H1 (cell line): ENCODE measurements at regions not wholly inside any gene's neighbourhood (a gene's known extent, or its start where the extent isn't known, plus 50 kb on each side); places are given as distances from the start of the nearest gene placed in this dataset.

Experiments used
- CTCF ChIA-PET: fragments of 300-600 bp; sonication (Branson Sonifier 250); formaldehyde crosslinking; loops from one replicate; lab custom pipeline; 2021; ENCODE audit not compliant: partially characterized antibody; lab: Charles Lee
- POLR2A ChIA-PET: fragments of 300-600 bp; sonication (Branson Sonifier 250); formaldehyde crosslinking; loops from one replicate; lab custom pipeline; 2021; ENCODE audit warnings: inconsistent platforms; ENCODE audit not compliant: partially characterized antibody; lab: Charles Lee
- DNase-seq, 2 experiments: peaks; one replicate each; pipeline versions ENCODE4 v3.0.0 to v3.0.0-alpha.2; 2010 to 2022; ENCODE audit warnings: low spot score in 2 of 2, low read depth in 1 of 2, mixed read lengths in 1 of 2
- FAIRE-seq: peaks from 2 replicates; lab custom pipeline; 2011; peaks lifted over from hg19 to GRCh38; lab: Jason Lieb, UNC
- H2AFZ ChIP-seq: 2 replicates; pipeline ENCODE4 v1.8.1; 2012; ENCODE audit warnings: low read length, inconsistent platforms
- H2AK5ac ChIP-seq: 2 replicates; pipeline ENCODE4 v1.6.1; 2013; ENCODE audit warnings: low read depth, low read length
- H2BK120ac ChIP-seq: replicated peaks from 2 replicates; pipeline ENCODE3; 2013; ENCODE audit warnings: low read depth, low read length, inconsistent platforms
- H2BK12ac ChIP-seq: 2 replicates; pipeline ENCODE4 v1.6.1; 2013; ENCODE audit warnings: low read depth, low read length
- H2BK15ac ChIP-seq: 2 replicates; pipeline ENCODE4 v1.6.1; 2013; ENCODE audit warnings: low read length
- H2BK20ac ChIP-seq: 2 replicates; pipeline ENCODE4 v1.6.1; 2013; ENCODE audit warnings: low read length
- H2BK5ac ChIP-seq: 2 replicates; pipeline ENCODE4 v1.6.1; 2013; ENCODE audit warnings: low read depth, low read length
- H3K14ac ChIP-seq: 2 replicates; pipeline ENCODE4 v1.6.1; 2013; ENCODE audit warnings: inconsistent platforms; ENCODE audit not compliant: insufficient read length
- H3K18ac ChIP-seq: 2 replicates; pipeline ENCODE4 v1.6.1; 2013; ENCODE audit warnings: low read length; ENCODE audit errors: extremely low read depth
- H3K23ac ChIP-seq: 2 replicates; pipeline ENCODE4 v1.6.1; 2013; ENCODE audit warnings: inconsistent platforms; ENCODE audit not compliant: insufficient read length
- H3K23me2 ChIP-seq: 2 replicates; pipeline ENCODE4 v1.6.1; 2013; ENCODE audit warnings: low read depth, low read length
- H3K27ac ChIP-seq: 2 replicates; pipeline ENCODE4 v1.6.1; 2011; ENCODE audit warnings: low read depth, low read length, inconsistent platforms
- H3K27me3 ChIP-seq, 4 experiments: replicated peaks in 1 of 4; 1 replicate in 1 of 4; 2 replicates in 3 of 4; pipeline versions ENCODE4 v1.6.1 to v1.8.1; 2011 to 2013; ENCODE audit warnings: low read length in 3 of 4, mild to moderate bottlenecking in 3 of 4, inconsistent platforms in 2 of 4, mixed read lengths in 2 of 4, moderate library complexity in 1 of 4; ENCODE audit not compliant: control insufficient read depth in 3 of 4, insufficient read depth in 3 of 4; ENCODE audit errors: extremely low read depth in 1 of 4
- H3K36me3 ChIP-seq, 4 experiments: 2 replicates each; pipeline versions ENCODE4 v1.6.1 to v1.8.1; 2011 to 2013; ENCODE audit warnings: mild to moderate bottlenecking in 4 of 4, low read length in 3 of 4, moderate library complexity in 2 of 4, control low read depth in 1 of 4, inconsistent platforms in 1 of 4; ENCODE audit not compliant: insufficient read depth in 4 of 4, control insufficient read depth in 2 of 4
- H3K4ac ChIP-seq: replicated peaks from 2 replicates; pipeline ENCODE3; 2013; ENCODE audit warnings: low read length, low read depth, mixed read lengths, inconsistent platforms; ENCODE audit not compliant: insufficient read length
- H3K4me1 ChIP-seq, 4 experiments: replicated peaks in 1 of 4; 1 replicate in 1 of 4; 2 replicates in 3 of 4; pipeline versions ENCODE4 v1.6.1 to v1.8.1; 2011 to 2013; ENCODE audit warnings: low read length in 3 of 4, inconsistent platforms in 2 of 4, mixed read lengths in 1 of 4; ENCODE audit not compliant: insufficient read depth in 4 of 4, control insufficient read depth in 3 of 4
- H3K4me2 ChIP-seq, 2 experiments: 2 replicates each; pipeline versions ENCODE4 v1.6.1 to v1.8.1; 2011 to 2013; ENCODE audit warnings: low read depth in 2 of 2, low read length in 2 of 2, control low read depth in 1 of 2, inconsistent platforms in 1 of 2, mild to moderate bottlenecking in 1 of 2; ENCODE audit not compliant: insufficient read depth in 1 of 2
- H3K4me3 ChIP-seq, 4 experiments: fragments of 200-600, 300-600 bp in 1 of 4; sonication (generic), shearing (Covaris generic), sonication (Bioruptor Twin) in 1 of 4; 2 replicates each; pipeline versions ENCODE4 v1.5.1 to v1.8.1; 2011 to 2016; ENCODE audit warnings: low read length in 4 of 4, low read depth in 3 of 4, control low read depth in 2 of 4, inconsistent platforms in 2 of 4, mild to moderate bottlenecking in 2 of 4, mixed read lengths in 1 of 4, moderate library complexity in 1 of 4; ENCODE audit not compliant: insufficient read depth in 2 of 4; ENCODE audit errors: extremely low read depth in 1 of 4
- H3K56ac ChIP-seq: replicated peaks from 2 replicates; pipeline ENCODE3; 2013; ENCODE audit warnings: low read depth, mild to moderate bottlenecking, mixed read lengths, low read length, inconsistent platforms; ENCODE audit not compliant: insufficient read length
- H3K79me1 ChIP-seq: 2 replicates; pipeline ENCODE4 v1.6.1; 2013; ENCODE audit warnings: low read depth, low read length, control low read depth
- H3K79me2 ChIP-seq, 2 experiments: 2 replicates each; pipeline versions ENCODE4 v1.6.1 to v1.8.1; 2012 to 2013; ENCODE audit warnings: low read length in 2 of 2, mild to moderate bottlenecking in 2 of 2, inconsistent platforms in 1 of 2; ENCODE audit not compliant: insufficient read depth in 2 of 2, control insufficient read depth in 1 of 2
- H3K9ac ChIP-seq, 4 experiments: replicated peaks in 1 of 4; 1 replicate in 1 of 4; 2 replicates in 3 of 4; pipeline versions ENCODE4 v1.6.1 to v1.8.1; 2011 to 2013; ENCODE audit warnings: low read depth in 3 of 4, low read length in 3 of 4, control low read depth in 2 of 4, mild to moderate bottlenecking in 2 of 4, moderate library complexity in 2 of 4, inconsistent platforms in 1 of 4; ENCODE audit errors: extremely low read depth in 1 of 4
- H3K9me3 ChIP-seq, 2 experiments: 2 replicates each; pipeline versions ENCODE4 v1.6.1 to v1.8.1; 2012 to 2013; ENCODE audit warnings: mild to moderate bottlenecking in 2 of 2, moderate library complexity in 2 of 2, control low read depth in 1 of 2, inconsistent platforms in 1 of 2, low read depth in 1 of 2, low read length in 1 of 2, mixed read lengths in 1 of 2; ENCODE audit not compliant: insufficient read depth in 2 of 2
- H4K20me1 ChIP-seq, 2 experiments: replicated peaks in 1 of 2; 2 replicates each; pipeline versions ENCODE3 to v1.8.1; 2011 to 2013; ENCODE audit warnings: inconsistent platforms in 2 of 2, low read length in 2 of 2, mild to moderate bottlenecking in 1 of 2; ENCODE audit not compliant: insufficient read depth in 2 of 2, control insufficient read depth in 1 of 2
- H4K5ac ChIP-seq: 2 replicates; pipeline ENCODE4 v1.6.1; 2013; ENCODE audit warnings: low read length, low read depth, mixed read lengths, inconsistent platforms; ENCODE audit not compliant: insufficient read length
- H4K8ac ChIP-seq: 2 replicates; pipeline ENCODE4 v1.8.0; 2013; ENCODE audit warnings: mild to moderate bottlenecking, moderate library complexity, low read length, inconsistent platforms; ENCODE audit not compliant: insufficient read depth; ENCODE audit errors: extremely low read depth
- H4K91ac ChIP-seq: replicated peaks from 2 replicates; pipeline ENCODE3; 2013; ENCODE audit warnings: low read length, mixed read lengths, inconsistent platforms; ENCODE audit not compliant: insufficient read length
- BCL11A ChIP-seq, 2 experiments: IDR thresholded peaks; one replicate each; pipeline ENCODE4 v1.6.1; 2011; ENCODE audit warnings: low read depth in 2 of 2, low read length in 2 of 2, mild to moderate bottlenecking in 2 of 2
- BRCA1 ChIP-seq: IDR thresholded peaks from 2 replicates; pipeline ENCODE4 v1.6.1; 2012; ENCODE audit warnings: low read depth, low read length, improper control_type of control experiment
- EZH2 ChIP-seq: fragments of 200-600 bp; sonication (generic); IDR thresholded peaks from 2 replicates; pipeline ENCODE4 v1.7.1; 2012; ENCODE audit warnings: low read depth, mild to moderate bottlenecking, moderate library complexity, low read length, inconsistent platforms; ENCODE audit not compliant: severe bottlenecking
- FOSL1 ChIP-seq: IDR thresholded peaks from 2 replicates; pipeline ENCODE4 v1.6.1; 2011; ENCODE audit warnings: mild to moderate bottlenecking, low read depth, low read length, moderate library complexity; ENCODE audit not compliant: insufficient read depth
- JUN ChIP-seq: IDR thresholded peaks from 2 replicates; pipeline ENCODE4 v1.6.1; 2011; ENCODE audit warnings: low read depth, mild to moderate bottlenecking, improper control_type of control experiment, low read length
- NANOG ChIP-seq: IDR thresholded peaks from 2 replicates; pipeline ENCODE4 v1.6.1; 2011; ENCODE audit warnings: low read length, low read depth, mild to moderate bottlenecking, inconsistent platforms; ENCODE audit not compliant: insufficient read depth, poor library complexity, severe bottlenecking
- POLR2A ChIP-seq, 2 experiments: IDR thresholded peaks; 1 replicate in 1 of 2; 2 replicates in 1 of 2; pipeline ENCODE4 v1.6.1; 2011; ENCODE audit warnings: low read depth in 2 of 2, low read length in 2 of 2, mild to moderate bottlenecking in 2 of 2; ENCODE audit errors: control extremely low read depth in 1 of 2
- POU5F1 ChIP-seq: IDR thresholded peaks from 2 replicates; pipeline ENCODE4 v1.6.1; 2011; ENCODE audit warnings: low read depth, mild to moderate bottlenecking, low read length, moderate library complexity
- WGBS, 2 experiments: shearing (Covaris generic) in 1 of 2; methylation state at CpG; one replicate each; pipeline versions ENCODE4 v1.1.6 to v1.1.7; 2013 to 2015; ENCODE audit warnings: low lambda C conversion rate in 2 of 2, mixed read lengths in 2 of 2, inconsistent platforms in 1 of 2, low coverage in 1 of 2, missing lambda C conversion rate in 1 of 2; ENCODE audit not compliant: insufficient replicate concordance in 2 of 2, insufficient coverage in 1 of 2, insufficient read length in 1 of 2; ENCODE audit errors: extremely low coverage in 1 of 2, missing lambda C conversion rate in 1 of 2; 5-methylcytosine and 5-hydroxymethylcytosine counted together

DNA sequence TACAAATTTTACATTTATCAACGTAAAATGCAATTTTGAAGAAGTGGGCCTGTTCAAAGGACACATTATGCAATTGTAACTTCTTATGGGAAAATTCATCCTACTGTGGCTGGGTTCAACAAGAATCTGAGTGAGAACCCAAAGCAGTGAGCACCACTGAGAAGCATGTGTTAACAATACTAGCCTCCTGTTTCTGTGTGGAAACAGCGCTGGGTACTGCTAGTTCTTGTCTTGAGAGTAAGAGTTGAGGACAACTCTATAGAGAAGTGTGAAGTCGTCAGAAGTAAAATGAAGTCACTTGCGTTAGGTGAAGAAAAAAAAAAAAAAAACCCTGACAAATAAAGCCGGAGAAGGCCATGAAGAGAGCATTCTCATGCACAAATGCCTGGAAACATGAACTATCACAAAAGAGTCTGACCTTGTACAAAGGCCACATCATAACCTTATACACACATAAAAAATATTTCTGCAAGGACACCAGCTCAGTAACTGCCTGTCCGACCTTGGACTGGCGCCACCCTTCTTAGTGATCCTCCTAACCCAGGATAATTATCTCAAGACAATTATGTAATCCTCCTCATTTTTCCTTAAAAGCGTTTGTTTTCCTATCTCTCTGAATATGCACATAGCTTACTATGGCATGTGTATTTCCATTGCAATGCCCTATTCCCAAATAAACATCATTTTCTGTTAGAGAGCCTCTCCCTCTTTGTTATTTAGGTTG lies 554.9 kb downstream of the HTR7 start:
- Histone ChIP-seq H3K27ac (no peak overlapping the region), H3K18ac (no peak overlapping the region), H3K9ac (no peak overlapping the region), H3K4me2 (no peak overlapping the region; a peak in 1 of 4 replicates), H2BK20ac (no peak overlapping the region), H3K27me3 (no peaks in the 10 kb centered on the region), H2AK5ac (0 out of 2 replicates have a peak overlapping the region, but pooled peaks have one; percentile 8), H2BK15ac (no peak overlapping the region), H3K23me2 (no peaks in the 10 kb centered on the region; the same call in 1 of the 2 replicates), H3K36me3 (peaks cover 0 to 26% (median 4%) of the 10 kb centered on the region in 4 experiments; a peak in 3 of 8 replicates), H2AFZ (no peak overlapping the region), H4K20me1 (no peaks in the 10 kb centered on the region), H3K9me3 (no peaks in the 10 kb centered on the region), H2BK5ac (no peak overlapping the region), H3K4ac (no peak overlapping the region), H3K79me1 (no peaks in the 10 kb centered on the region), H3K56ac (no peak overlapping the region), H4K8ac (no peak overlapping the region), H3K4me1 (peaks cover 4 to 12% (median 9%) of the 10 kb centered on the region in 4 experiments; a peak in 5 of 7 replicates), H4K91ac (peak overlapping the region; percentile 10), H3K14ac (no peak overlapping the region), H4K5ac (peak overlapping the region; percentile 67), H3K79me2 (peaks cover 0 to 3% of the 10 kb centered on the region in 2 experiments; a peak in 2 of 4 replicates), H3K4me3 (no peak overlapping the region), H3K23ac (no peak overlapping the region), H2BK120ac (peak overlapping the region; percentile 99), H2BK12ac (no peak overlapping the region)
- peak; percentile 50 for FAIRE-seq
- TF ChIP-seq JUN (no peak), EZH2 (no peak), NANOG (no peak), BRCA1 (no peak), POLR2A (IDR thresholded peaks at IDR 0.05; ENCODE audit: control extremely low read depth in 1 of 2, low read depth in 2 of 2, low read length in 2 of 2) (0 out of 3 replicates have a peak, but pooled peaks of 1 of the 2 experiments have one; percentile 42), POU5F1 (no peak), BCL11A (IDR thresholded peaks at IDR 0.05; ENCODE audit: low read depth in 2 of 2, low read length in 2 of 2) (no peak), FOSL1 (no peak)
- 80% methylated on average over 8 of the region's 8 CpGs; no CpG with 5 or more reads in 1 of the 2 experiments for WGBS, 2 experiments
- no peak for DNase-seq
- ChIA-PET CTCF (interaction anchor here (1.0 kb wide), 1 partner anchor 290 kb away, joined by 3 read pairs; no protein-coding TSS in a partner anchor), POLR2A (interaction anchor here (0.7 to 2.5 kb wide), 3 partner anchors 11 to 30 kb away, joined by 3 to 9 read pairs (median 3); no protein-coding TSS in a partner anchor)
